H1 (cell line): ENCODE measurements at regions not wholly inside any gene's neighbourhood (a gene's known extent, or its start where the extent isn't known, plus 50 kb on each side); places are given as distances from the start of the nearest gene placed in this dataset.

Experiments
- CTCF ChIA-PET: fragments of 300-600 bp; sonication (Branson Sonifier 250); formaldehyde crosslinking; loops from one replicate; lab custom pipeline; 2021; ENCODE audit not compliant: partially characterized antibody; lab: Charles Lee
- POLR2A ChIA-PET: fragments of 300-600 bp; sonication (Branson Sonifier 250); formaldehyde crosslinking; loops from one replicate; lab custom pipeline; 2021; ENCODE audit warnings: inconsistent platforms; ENCODE audit not compliant: partially characterized antibody; lab: Charles Lee
- DNase-seq, 2 experiments: peaks; one replicate each; pipeline versions ENCODE4 v3.0.0 to v3.0.0-alpha.2; 2010 to 2022; ENCODE audit warnings: low spot score in 2 of 2, low read depth in 1 of 2, mixed read lengths in 1 of 2
- FAIRE-seq: peaks from 2 replicates; lab custom pipeline; 2011; peaks lifted over from hg19 to GRCh38; lab: Jason Lieb, UNC
- H2AFZ ChIP-seq: 2 replicates; pipeline ENCODE4 v1.8.1; 2012; ENCODE audit warnings: low read length, inconsistent platforms
- H2AK5ac ChIP-seq: 2 replicates; pipeline ENCODE4 v1.6.1; 2013; ENCODE audit warnings: low read depth, low read length
- H2BK120ac ChIP-seq: replicated peaks from 2 replicates; pipeline ENCODE3; 2013; ENCODE audit warnings: low read depth, low read length, inconsistent platforms
- H2BK12ac ChIP-seq: 2 replicates; pipeline ENCODE4 v1.6.1; 2013; ENCODE audit warnings: low read depth, low read length
- H2BK15ac ChIP-seq: 2 replicates; pipeline ENCODE4 v1.6.1; 2013; ENCODE audit warnings: low read length
- H2BK20ac ChIP-seq: 2 replicates; pipeline ENCODE4 v1.6.1; 2013; ENCODE audit warnings: low read length
- H2BK5ac ChIP-seq: 2 replicates; pipeline ENCODE4 v1.6.1; 2013; ENCODE audit warnings: low read depth, low read length
- H3K14ac ChIP-seq: 2 replicates; pipeline ENCODE4 v1.6.1; 2013; ENCODE audit warnings: inconsistent platforms; ENCODE audit not compliant: insufficient read length
- H3K18ac ChIP-seq: 2 replicates; pipeline ENCODE4 v1.6.1; 2013; ENCODE audit warnings: low read length; ENCODE audit errors: extremely low read depth
- H3K23ac ChIP-seq: 2 replicates; pipeline ENCODE4 v1.6.1; 2013; ENCODE audit warnings: inconsistent platforms; ENCODE audit not compliant: insufficient read length
- H3K23me2 ChIP-seq: 2 replicates; pipeline ENCODE4 v1.6.1; 2013; ENCODE audit warnings: low read depth, low read length
- H3K27ac ChIP-seq: 2 replicates; pipeline ENCODE4 v1.6.1; 2011; ENCODE audit warnings: low read depth, low read length, inconsistent platforms
- H3K27me3 ChIP-seq, 4 experiments: replicated peaks in 1 of 4; 1 replicate in 1 of 4; 2 replicates in 3 of 4; pipeline versions ENCODE4 v1.6.1 to v1.8.1; 2011 to 2013; ENCODE audit warnings: low read length in 3 of 4, mild to moderate bottlenecking in 3 of 4, inconsistent platforms in 2 of 4, mixed read lengths in 2 of 4, moderate library complexity in 1 of 4; ENCODE audit not compliant: control insufficient read depth in 3 of 4, insufficient read depth in 3 of 4; ENCODE audit errors: extremely low read depth in 1 of 4
- H3K36me3 ChIP-seq, 4 experiments: 2 replicates each; pipeline versions ENCODE4 v1.6.1 to v1.8.1; 2011 to 2013; ENCODE audit warnings: mild to moderate bottlenecking in 4 of 4, low read length in 3 of 4, moderate library complexity in 2 of 4, control low read depth in 1 of 4, inconsistent platforms in 1 of 4; ENCODE audit not compliant: insufficient read depth in 4 of 4, control insufficient read depth in 2 of 4
- H3K4ac ChIP-seq: replicated peaks from 2 replicates; pipeline ENCODE3; 2013; ENCODE audit warnings: low read length, low read depth, mixed read lengths, inconsistent platforms; ENCODE audit not compliant: insufficient read length
- H3K4me1 ChIP-seq, 4 experiments: replicated peaks in 1 of 4; 1 replicate in 1 of 4; 2 replicates in 3 of 4; pipeline versions ENCODE4 v1.6.1 to v1.8.1; 2011 to 2013; ENCODE audit warnings: low read length in 3 of 4, inconsistent platforms in 2 of 4, mixed read lengths in 1 of 4; ENCODE audit not compliant: insufficient read depth in 4 of 4, control insufficient read depth in 3 of 4
- H3K4me2 ChIP-seq, 2 experiments: 2 replicates each; pipeline versions ENCODE4 v1.6.1 to v1.8.1; 2011 to 2013; ENCODE audit warnings: low read depth in 2 of 2, low read length in 2 of 2, control low read depth in 1 of 2, inconsistent platforms in 1 of 2, mild to moderate bottlenecking in 1 of 2; ENCODE audit not compliant: insufficient read depth in 1 of 2
- H3K4me3 ChIP-seq, 4 experiments: fragments of 200-600, 300-600 bp in 1 of 4; sonication (generic), shearing (Covaris generic), sonication (Bioruptor Twin) in 1 of 4; 2 replicates each; pipeline versions ENCODE4 v1.5.1 to v1.8.1; 2011 to 2016; ENCODE audit warnings: low read length in 4 of 4, low read depth in 3 of 4, control low read depth in 2 of 4, inconsistent platforms in 2 of 4, mild to moderate bottlenecking in 2 of 4, mixed read lengths in 1 of 4, moderate library complexity in 1 of 4; ENCODE audit not compliant: insufficient read depth in 2 of 4; ENCODE audit errors: extremely low read depth in 1 of 4
- H3K56ac ChIP-seq: replicated peaks from 2 replicates; pipeline ENCODE3; 2013; ENCODE audit warnings: low read depth, mild to moderate bottlenecking, mixed read lengths, low read length, inconsistent platforms; ENCODE audit not compliant: insufficient read length
- H3K79me1 ChIP-seq: 2 replicates; pipeline ENCODE4 v1.6.1; 2013; ENCODE audit warnings: low read depth, low read length, control low read depth
- H3K79me2 ChIP-seq, 2 experiments: 2 replicates each; pipeline versions ENCODE4 v1.6.1 to v1.8.1; 2012 to 2013; ENCODE audit warnings: low read length in 2 of 2, mild to moderate bottlenecking in 2 of 2, inconsistent platforms in 1 of 2; ENCODE audit not compliant: insufficient read depth in 2 of 2, control insufficient read depth in 1 of 2
- H3K9ac ChIP-seq, 4 experiments: replicated peaks in 1 of 4; 1 replicate in 1 of 4; 2 replicates in 3 of 4; pipeline versions ENCODE4 v1.6.1 to v1.8.1; 2011 to 2013; ENCODE audit warnings: low read depth in 3 of 4, low read length in 3 of 4, control low read depth in 2 of 4, mild to moderate bottlenecking in 2 of 4, moderate library complexity in 2 of 4, inconsistent platforms in 1 of 4; ENCODE audit errors: extremely low read depth in 1 of 4
- H3K9me3 ChIP-seq, 2 experiments: 2 replicates each; pipeline versions ENCODE4 v1.6.1 to v1.8.1; 2012 to 2013; ENCODE audit warnings: mild to moderate bottlenecking in 2 of 2, moderate library complexity in 2 of 2, control low read depth in 1 of 2, inconsistent platforms in 1 of 2, low read depth in 1 of 2, low read length in 1 of 2, mixed read lengths in 1 of 2; ENCODE audit not compliant: insufficient read depth in 2 of 2
- H4K20me1 ChIP-seq, 2 experiments: replicated peaks in 1 of 2; 2 replicates each; pipeline versions ENCODE3 to v1.8.1; 2011 to 2013; ENCODE audit warnings: inconsistent platforms in 2 of 2, low read length in 2 of 2, mild to moderate bottlenecking in 1 of 2; ENCODE audit not compliant: insufficient read depth in 2 of 2, control insufficient read depth in 1 of 2
- H4K5ac ChIP-seq: 2 replicates; pipeline ENCODE4 v1.6.1; 2013; ENCODE audit warnings: low read length, low read depth, mixed read lengths, inconsistent platforms; ENCODE audit not compliant: insufficient read length
- H4K8ac ChIP-seq: 2 replicates; pipeline ENCODE4 v1.8.0; 2013; ENCODE audit warnings: mild to moderate bottlenecking, moderate library complexity, low read length, inconsistent platforms; ENCODE audit not compliant: insufficient read depth; ENCODE audit errors: extremely low read depth
- H4K91ac ChIP-seq: replicated peaks from 2 replicates; pipeline ENCODE3; 2013; ENCODE audit warnings: low read length, mixed read lengths, inconsistent platforms; ENCODE audit not compliant: insufficient read length
- ASH2L ChIP-seq: fragments of 200-600, 300-600 bp; sonication (generic); IDR thresholded peaks from one replicate; pipeline ENCODE4 v1.7.1; 2017; ENCODE audit warnings: low read length
- CTCF ChIP-seq, 3 experiments: IDR thresholded peaks; 1 replicate in 2 of 3; 2 replicates in 1 of 3; pipeline versions ENCODE4 v1.5.1 to v1.6.1; 2011; ENCODE audit warnings: low read length in 3 of 3, mild to moderate bottlenecking in 3 of 3, inconsistent platforms in 2 of 3, low read depth in 1 of 3, moderate library complexity in 1 of 3; ENCODE audit not compliant: insufficient read depth in 1 of 3; ENCODE audit errors: control extremely low read depth in 1 of 3
- KDM1A ChIP-seq: fragments of 200-600, 300-600 bp; sonication (generic); IDR thresholded peaks from 2 replicates; pipeline ENCODE4 v1.7.1; 2016; ENCODE audit warnings: mild to moderate bottlenecking, low read length, borderline replicate concordance
- RAD21 ChIP-seq, 2 experiments: IDR thresholded peaks in 1 of 2; conservative IDR thresholded peaks in 1 of 2; 2 replicates each; pipeline ENCODE4 v1.6.1; 2011; ENCODE audit warnings: low read depth in 2 of 2, low read length in 2 of 2, improper control_type of control experiment in 1 of 2, inconsistent platforms in 1 of 2, mild to moderate bottlenecking in 1 of 2, moderate library complexity in 1 of 2
- SIRT6 ChIP-seq: IDR thresholded peaks from one replicate; pipeline ENCODE4 v1.7.1; 2012; ENCODE audit warnings: low read length, inconsistent platforms
- USF2 ChIP-seq: IDR thresholded peaks from 2 replicates; pipeline ENCODE4 v1.6.1; 2011; ENCODE audit warnings: low read length, improper control_type of control experiment
- WGBS, 2 experiments: shearing (Covaris generic) in 1 of 2; methylation state at CpG; one replicate each; pipeline versions ENCODE4 v1.1.6 to v1.1.7; 2013 to 2015; ENCODE audit warnings: low lambda C conversion rate in 2 of 2, mixed read lengths in 2 of 2, inconsistent platforms in 1 of 2, low coverage in 1 of 2, missing lambda C conversion rate in 1 of 2; ENCODE audit not compliant: insufficient replicate concordance in 2 of 2, insufficient coverage in 1 of 2, insufficient read length in 1 of 2; ENCODE audit errors: extremely low coverage in 1 of 2, missing lambda C conversion rate in 1 of 2; 5-methylcytosine and 5-hydroxymethylcytosine counted together

DNA sequence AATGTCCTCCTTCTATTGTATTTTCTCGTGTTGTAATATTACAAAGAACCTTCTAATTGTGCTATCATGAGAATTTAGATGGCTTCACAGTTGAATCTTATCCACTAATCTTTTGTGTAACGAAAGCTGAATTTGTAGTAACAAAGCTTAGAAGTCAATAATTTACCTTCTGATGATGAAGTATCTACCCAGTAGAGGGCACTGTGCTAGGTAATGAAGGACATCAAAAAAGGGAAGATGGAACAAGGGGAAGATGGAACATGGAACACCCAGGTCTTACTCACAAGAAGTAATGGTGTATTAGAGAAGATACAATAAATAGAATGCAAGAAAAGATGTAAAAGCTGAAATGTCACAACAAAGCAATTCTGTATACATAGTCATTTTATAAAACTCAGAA is 131.0 kb upstream of the CCNG1 start:
- Histone ChIP-seq H3K79me1 (no peaks in the 10 kb centered on the region), H2BK120ac (no peak overlapping the region), H3K4me3 (no peak overlapping the region), H3K4ac (no peak overlapping the region), H3K36me3 (no peaks in the 10 kb centered on the region), H3K27ac (no peak overlapping the region), H3K23me2 (no peaks in the 10 kb centered on the region), H3K4me2 (no peak overlapping the region), H2AK5ac (no peak overlapping the region), H2BK12ac (no peak overlapping the region), H2BK5ac (no peak overlapping the region), H4K5ac (no peak overlapping the region), H3K56ac (no peak overlapping the region), H3K14ac (no peak overlapping the region), H3K27me3 (no peaks in the 10 kb centered on the region), H2BK15ac (no peak overlapping the region), H3K18ac (no peak overlapping the region), H3K9ac (no peak overlapping the region)
- ChIA-PET POLR2A (no interaction called here), CTCF (interaction anchor here (0.6 to 3.8 kb wide), 30 partner anchors 9 to 1567 kb away, joined by 3 to 55 read pairs (median 4); no protein-coding TSS in a partner anchor)
- WGBS, 2 experiments = 60% methylated on average over 2 of the region's 2 CpGs; no CpG with 5 or more reads in 1 of the 2 experiments
- peak; percentile 60 for FAIRE-seq
- TF ChIP-seq KDM1A (no peak), CTCF (IDR thresholded peaks at IDR 0.05; ENCODE audit: control extremely low read depth in 1 of 3, insufficient read depth in 1 of 3, low read depth in 1 of 3, low read length in 3 of 3) (peak in 2 of 3 experiments; percentile 23 to 57; a peak in 2 of 4 replicates), USF2 (no peak), RAD21 (IDR thresholded peaks at IDR 0.05 in 1 of 2, conservative IDR thresholded peaks at IDR 0.05 in 1 of 2; ENCODE audit: low read depth in 2 of 2, low read length in 2 of 2) (peak; percentile 30 to 43; a peak in 3 of 4 replicates), SIRT6 (no peak), ASH2L (no peak)
- TF ChIP-seq, all 59 proteins: peak for 2
- Histone ChIP-seq H4K8ac (no peak overlapping the region), H3K4me1 (0 out of 7 replicates have a peak, but pooled peaks cover 0 to 1% (median 0%) of the 10 kb centered on the region in 4 experiments), H2BK20ac (no peak overlapping the region), H2AFZ (no peak overlapping the region), H3K79me2 (no peaks in the 10 kb centered on the region), H4K91ac (no peak overlapping the region), H3K9me3 (no peaks in the 10 kb centered on the region), H4K20me1 (no peaks in the 10 kb centered on the region), H3K23ac (no peak overlapping the region)
- no peak for DNase-seq
